ENCODE measurements at regions not wholly inside any gene's neighbourhood (a gene's known extent, or its start where the extent isn't known, plus 50 kb on each side); places are given as distances from the start of the nearest gene placed in this dataset.
"Not testable (repeated sequence)": the region's sequence is repeated elsewhere in the genome, so short reads cannot be mapped to it uniquely, and the experiment has no call there.

DNA sequence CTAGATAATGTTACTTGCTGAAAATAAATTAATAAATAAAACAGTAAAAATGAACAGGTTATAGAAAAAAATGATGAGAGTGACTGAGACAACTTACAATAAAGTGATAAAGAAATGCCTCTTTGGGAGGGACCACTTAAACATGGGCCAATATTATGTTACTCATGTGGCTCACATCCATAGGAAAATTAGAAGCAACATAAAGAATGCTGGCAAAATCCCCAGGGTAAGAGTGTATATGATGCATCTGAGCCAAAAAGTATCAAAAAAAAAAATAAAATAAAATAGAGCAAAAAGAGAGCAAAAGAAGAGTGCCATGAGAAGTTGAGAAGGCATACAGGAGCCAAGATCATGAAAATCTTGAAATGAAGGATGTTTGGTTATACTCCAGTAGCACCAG is 818.0 kb downstream of the LTN1 start:
- TF ChIP-seq, protein P1, sequence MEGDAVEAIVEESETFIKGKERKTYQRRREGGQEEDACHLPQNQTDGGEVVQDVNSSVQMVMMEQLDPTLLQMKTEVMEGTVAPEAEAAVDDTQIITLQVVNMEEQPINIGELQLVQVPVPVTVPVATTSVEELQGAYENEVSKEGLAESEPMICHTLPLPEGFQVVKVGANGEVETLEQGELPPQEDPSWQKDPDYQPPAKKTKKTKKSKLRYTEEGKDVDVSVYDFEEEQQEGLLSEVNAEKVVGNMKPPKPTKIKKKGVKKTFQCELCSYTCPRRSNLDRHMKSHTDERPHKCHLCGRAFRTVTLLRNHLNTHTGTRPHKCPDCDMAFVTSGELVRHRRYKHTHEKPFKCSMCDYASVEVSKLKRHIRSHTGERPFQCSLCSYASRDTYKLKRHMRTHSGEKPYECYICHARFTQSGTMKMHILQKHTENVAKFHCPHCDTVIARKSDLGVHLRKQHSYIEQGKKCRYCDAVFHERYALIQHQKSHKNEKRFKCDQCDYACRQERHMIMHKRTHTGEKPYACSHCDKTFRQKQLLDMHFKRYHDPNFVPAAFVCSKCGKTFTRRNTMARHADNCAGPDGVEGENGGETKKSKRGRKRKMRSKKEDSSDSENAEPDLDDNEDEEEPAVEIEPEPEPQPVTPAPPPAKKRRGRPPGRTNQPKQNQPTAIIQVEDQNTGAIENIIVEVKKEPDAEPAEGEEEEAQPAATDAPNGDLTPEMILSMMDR (IDR thresholded peaks at IDR 0.05; ENCODE audit: low read depth, low read length, poor library complexity, severe bottlenecking) = no peak
- TF ChIP-seq EZH2phosphoT487 (IDR thresholded peaks at IDR 0.05; ENCODE audit: borderline replicate concordance, low read length) = no peak
- H3K9me3 ChIP-seq (ENCODE audit: control insufficient read depth, insufficient read depth, low read length) = no peaks in the 10 kb centered on the region
- H3K79me2 ChIP-seq (ENCODE audit: control insufficient read depth, low read length) = no peaks in the 10 kb centered on the region
- H3K27ac ChIP-seq (ENCODE audit: low read depth, low read length) = no peak overlapping the region
- H3K9me2 ChIP-seq (replicated peaks; ENCODE audit: control insufficient read depth, low read length) = no peaks in the 10 kb centered on the region
- no peaks in the 10 kb centered on the region for H3F3A ChIP-seq (ENCODE audit: control insufficient read depth, insufficient read depth)
- H3K4me2 ChIP-seq (ENCODE audit: low read length) = no peak overlapping the region
- H3K4me3 ChIP-seq (ENCODE audit: low read length) = no peak overlapping the region
- H3K36me3 ChIP-seq (ENCODE audit: control insufficient read depth, low read length) = no peaks in the 10 kb centered on the region
- no peaks in the 10 kb centered on the region for H3K27me3 ChIP-seq (ENCODE audit: control insufficient read depth, low read length)
- no peaks in the 10 kb centered on the region for H3K4me1 ChIP-seq (ENCODE audit: control insufficient read depth, low read length)
- H4K20me1 ChIP-seq (ENCODE audit: control insufficient read depth, insufficient read depth, low read depth, low read length) = no peaks in the 10 kb centered on the region

DNA sequence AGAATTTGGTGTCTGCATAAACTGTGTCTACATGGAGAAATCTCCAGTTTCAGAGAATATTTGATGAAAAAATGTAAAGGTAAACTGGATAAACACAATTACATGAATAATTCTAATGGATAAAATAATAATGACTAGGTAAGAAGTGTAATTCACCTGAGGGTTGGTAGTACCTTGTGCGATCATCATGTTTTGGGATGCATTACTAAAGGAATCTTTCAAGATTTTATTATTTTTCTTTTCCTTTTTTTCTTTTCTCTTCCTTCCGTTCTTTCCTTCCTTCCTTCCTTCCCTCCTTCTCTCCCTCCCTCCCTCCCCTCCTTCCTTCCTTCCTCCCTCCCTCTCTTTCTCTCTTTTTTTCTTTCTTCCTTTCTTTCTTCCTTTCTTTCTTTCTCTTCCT is 818.7 kb downstream of the LTN1 start:
- no peaks in the 10 kb centered on the region for H3F3A ChIP-seq (ENCODE audit: control insufficient read depth, insufficient read depth)
- H3K4me3 ChIP-seq (ENCODE audit: low read length) = no peak overlapping the region
- no peaks in the 10 kb centered on the region for H3K9me2 ChIP-seq (replicated peaks; ENCODE audit: control insufficient read depth, low read length)
- TF ChIP-seq, protein P1 (IDR thresholded peaks at IDR 0.05; ENCODE audit: low read depth, low read length, poor library complexity, severe bottlenecking) = no peak
- TF ChIP-seq EZH2phosphoT487 (IDR thresholded peaks at IDR 0.05; ENCODE audit: borderline replicate concordance, low read length) = no peak
- H3K79me2 ChIP-seq (ENCODE audit: control insufficient read depth, low read length) = no peaks in the 10 kb centered on the region
- H3K27ac ChIP-seq (ENCODE audit: low read depth, low read length) = no peak overlapping the region
- H3K9me3 ChIP-seq (ENCODE audit: control insufficient read depth, insufficient read depth, low read length) = no peaks in the 10 kb centered on the region
- H3K36me3 ChIP-seq (ENCODE audit: control insufficient read depth, low read length) = no peaks in the 10 kb centered on the region
- no peaks in the 10 kb centered on the region for H4K20me1 ChIP-seq (ENCODE audit: control insufficient read depth, insufficient read depth, low read depth, low read length)
- H3K4me1 ChIP-seq (ENCODE audit: control insufficient read depth, low read length) = no peaks in the 10 kb centered on the region
- H3K4me2 ChIP-seq (ENCODE audit: low read length) = no peak overlapping the region
- no peaks in the 10 kb centered on the region for H3K27me3 ChIP-seq (ENCODE audit: control insufficient read depth, low read length)

DNA sequence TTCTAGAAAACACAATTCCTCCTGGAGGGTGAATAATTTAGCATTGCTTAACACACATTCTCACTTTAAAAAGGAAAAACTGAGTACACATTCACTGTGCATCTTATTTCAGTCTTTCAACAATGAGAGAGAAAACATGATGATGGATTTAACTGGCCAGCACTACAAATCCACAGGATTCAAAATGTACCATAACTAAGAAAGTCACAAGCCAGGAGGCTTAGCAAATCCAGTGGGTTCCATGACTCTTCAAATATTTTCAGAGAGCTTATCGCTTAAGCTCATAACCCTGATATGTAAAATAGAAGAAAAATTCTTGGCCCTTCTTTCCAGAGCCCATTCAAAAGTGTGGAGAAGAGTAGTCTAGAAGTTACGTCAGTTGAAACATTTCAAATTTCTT is 820.3 kb downstream of the LTN1 start:
- Histone ChIP-seq H3K27ac (ENCODE audit: low read depth, low read length) (no peak overlapping the region), H3K9me3 (ENCODE audit: control insufficient read depth, insufficient read depth, low read length) (no peaks in the 10 kb centered on the region), H3K4me2 (ENCODE audit: low read length) (no peak overlapping the region), H3F3A (ENCODE audit: control insufficient read depth, insufficient read depth) (no peaks in the 10 kb centered on the region), H3K4me1 (ENCODE audit: control insufficient read depth, low read length) (no peaks in the 10 kb centered on the region), H3K36me3 (ENCODE audit: control insufficient read depth, low read length) (no peaks in the 10 kb centered on the region), H3K4me3 (ENCODE audit: low read length) (no peak overlapping the region), H3K27me3 (ENCODE audit: control insufficient read depth, low read length) (no peaks in the 10 kb centered on the region), H3K9me2 (replicated peaks; ENCODE audit: control insufficient read depth, low read length) (no peaks in the 10 kb centered on the region), H4K20me1 (ENCODE audit: control insufficient read depth, insufficient read depth, low read depth, low read length) (no peaks in the 10 kb centered on the region), H3K79me2 (ENCODE audit: control insufficient read depth, low read length) (no peaks in the 10 kb centered on the region)
- TF ChIP-seq, protein P1 (IDR thresholded peaks at IDR 0.05; ENCODE audit: low read depth, low read length, poor library complexity, severe bottlenecking) = no peak
- no peak for TF ChIP-seq EZH2phosphoT487 (IDR thresholded peaks at IDR 0.05; ENCODE audit: borderline replicate concordance, low read length)

DNA sequence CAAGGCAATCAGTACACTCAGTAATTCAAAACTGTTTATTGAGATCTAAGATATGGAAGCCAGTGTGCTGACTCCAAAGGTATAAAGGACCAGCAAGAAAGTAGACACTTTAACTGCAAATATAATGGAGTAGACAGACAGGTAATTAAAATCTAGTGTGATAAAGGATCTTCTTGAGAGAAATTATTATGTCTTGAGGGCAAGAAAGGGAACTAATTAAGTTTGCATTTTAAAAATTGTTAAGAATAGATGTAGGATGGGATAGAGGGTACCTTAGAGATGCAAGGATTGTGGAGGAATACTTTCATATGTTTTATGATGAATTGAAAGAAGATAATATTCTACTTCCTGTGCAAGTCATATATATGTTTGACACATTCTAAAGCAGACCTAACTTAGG is 825.3 kb downstream of the LTN1 start:
- no peak for TF ChIP-seq EZH2phosphoT487 (IDR thresholded peaks at IDR 0.05; ENCODE audit: borderline replicate concordance, low read length)
- TF ChIP-seq, protein P1 (IDR thresholded peaks at IDR 0.05; ENCODE audit: low read depth, low read length, poor library complexity, severe bottlenecking) = no peak
- H3K27me3 ChIP-seq (ENCODE audit: control insufficient read depth, low read length) = no peaks in the 10 kb centered on the region
- H3K36me3 ChIP-seq (ENCODE audit: control insufficient read depth, low read length) = no peaks in the 10 kb centered on the region
- H3K4me1 ChIP-seq (ENCODE audit: control insufficient read depth, low read length) = no peaks in the 10 kb centered on the region
- H3K79me2 ChIP-seq (ENCODE audit: control insufficient read depth, low read length) = no peaks in the 10 kb centered on the region
- H4K20me1 ChIP-seq (ENCODE audit: control insufficient read depth, insufficient read depth, low read depth, low read length) = no peaks in the 10 kb centered on the region
- H3K4me2 ChIP-seq (ENCODE audit: low read length) = no peak overlapping the region
- no peak overlapping the region for H3K4me3 ChIP-seq (ENCODE audit: low read length)
- H3K9me3 ChIP-seq (ENCODE audit: control insufficient read depth, insufficient read depth, low read length) = no peaks in the 10 kb centered on the region
- no peaks in the 10 kb centered on the region for H3F3A ChIP-seq (ENCODE audit: control insufficient read depth, insufficient read depth)
- no peaks in the 10 kb centered on the region for H3K9me2 ChIP-seq (replicated peaks; ENCODE audit: control insufficient read depth, low read length)
- no peak overlapping the region for H3K27ac ChIP-seq (ENCODE audit: low read depth, low read length)

DNA sequence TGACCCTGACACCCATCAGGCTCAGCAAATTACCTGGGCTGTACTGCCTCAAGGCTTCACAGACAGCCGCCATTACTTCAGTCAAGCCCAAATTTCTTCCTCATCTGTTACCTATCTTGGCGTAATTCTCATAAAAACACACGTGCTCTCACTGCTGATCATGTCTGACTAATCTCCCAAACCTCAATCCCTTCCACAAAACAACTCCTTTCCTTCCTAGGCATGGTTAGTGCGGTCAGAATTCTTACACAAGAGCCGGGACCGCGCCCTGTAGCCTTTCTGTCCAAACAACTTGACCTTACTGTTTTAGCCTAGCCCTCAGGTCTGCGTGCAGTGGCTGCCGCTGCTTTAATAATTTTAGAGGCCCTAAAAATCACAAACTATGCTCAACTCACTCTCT is 828.2 kb downstream of the LTN1 start:
- not testable (repeated sequence) for H3F3A ChIP-seq (ENCODE audit: control insufficient read depth, insufficient read depth); H3K27me3 ChIP-seq (ENCODE audit: control insufficient read depth, low read length); H4K20me1 ChIP-seq (ENCODE audit: control insufficient read depth, insufficient read depth, low read depth, low read length); H3K4me1 ChIP-seq (ENCODE audit: control insufficient read depth, low read length); H3K27ac ChIP-seq (ENCODE audit: low read depth, low read length); H3K4me2 ChIP-seq (ENCODE audit: low read length); H3K36me3 ChIP-seq (ENCODE audit: control insufficient read depth, low read length); H3K9me2 ChIP-seq (replicated peaks; ENCODE audit: control insufficient read depth, low read length); H3K79me2 ChIP-seq (ENCODE audit: control insufficient read depth, low read length); H3K9me3 ChIP-seq (ENCODE audit: control insufficient read depth, insufficient read depth, low read length); H3K4me3 ChIP-seq (ENCODE audit: low read length)
